ENCODE measurements at regions not wholly inside any gene's neighbourhood (a gene's known extent, or its start where the extent isn't known, plus 50 kb on each side); places are given as distances from the start of the nearest gene placed in this dataset.

GRCh38 chr4:38464328-38464727 is 199.7 kb upstream of the KLF3 start:
- in situ Hi-C loops (cut with HindIII; ENCODE audit: extremely low pct_ligation_motif_present, low pct_unique_long_range_greater_than_20kb): no loop called here
- Histone ChIP-seq H3K4me2 (ENCODE audit: low read depth, low read length) (no peak overlapping the region), H3K9ac (ENCODE audit: insufficient read depth, low read depth, low read length) (no peak overlapping the region), H3K27ac (ENCODE audit: extremely low read length, insufficient read depth, low read length) (no peak overlapping the region), H3K9me3 (ENCODE audit: low read length) (peaks cover 16% of the 10 kb centered on the region), H3K36me3 (replicated peaks in 1 of 2; ENCODE audit: control insufficient read depth in 1 of 2, insufficient read depth in 2 of 2, low read length in 2 of 2) (no peaks in the 10 kb centered on the region), H3K79me2 (ENCODE audit: insufficient read depth, low read length) (no peaks in the 10 kb centered on the region), H3K4me3 (replicated peaks in 1 of 3; ENCODE audit: insufficient read depth in 1 of 3, low read depth in 2 of 3, low read length in 3 of 3) (no peak overlapping the region), H2AFZ (ENCODE audit: low read length) (no peak overlapping the region), H3K4me1 (ENCODE audit: insufficient read depth, low read length) (peaks cover 18% of the 10 kb centered on the region), H4K20me1 (ENCODE audit: insufficient read depth, low read length) (no peaks in the 10 kb centered on the region), H3K27me3 (ENCODE audit: control insufficient read depth in 1 of 2, insufficient read depth in 2 of 2, low read length in 2 of 2) (no peaks in the 10 kb centered on the region)
- CTCF ChIA-PET (ENCODE audit: low intra/inter-chr PET ratio, low total read pairs): no interaction called here
- ATAC-seq (no peak), FAIRE-seq (no peak), DNase-seq (ENCODE audit: low spot score) (no peak)
- intact Hi-C loops (cut with micrococcal nuclease; ENCODE audit: unreplicated experiment): no loop called here
- TF ChIP-seq ZNF576 (CRISPR knock-in tag; IDR thresholded peaks at IDR 0.05) (no peak), ZNF710 (CRISPR knock-in tag; IDR thresholded peaks at IDR 0.05; ENCODE audit: borderline replicate concordance) (no peak)
- POLR2A ChIA-PET: no interaction called here
- BruUV-seq (replicated peaks): no TSS peak
- 75% methylated on average over 4 of the region's 4 CpGs for WGBS (ENCODE audit: low lambda C conversion rate)

GRCh38 chr4:38466401-38466800 is 197.6 kb upstream of the KLF3 start:
- DNase-seq (ENCODE audit: low spot score): no peak
- no peak for FAIRE-seq
- WGBS (ENCODE audit: low lambda C conversion rate): 100% methylated on average over 1 of the region's 1 CpG
- H4K20me1 ChIP-seq (ENCODE audit: insufficient read depth, low read length): no peaks in the 10 kb centered on the region
- intact Hi-C loops (cut with micrococcal nuclease; ENCODE audit: unreplicated experiment): no loop called here
- H3K79me2 ChIP-seq (ENCODE audit: insufficient read depth, low read length): no peaks in the 10 kb centered on the region
- no peak overlapping the region for H3K4me3 ChIP-seq (replicated peaks in 1 of 3; ENCODE audit: insufficient read depth in 1 of 3, low read depth in 2 of 3, low read length in 3 of 3)
- peaks cover 20% of the 10 kb centered on the region for H3K4me1 ChIP-seq (ENCODE audit: insufficient read depth, low read length)
- no peak overlapping the region for H2AFZ ChIP-seq (ENCODE audit: low read length)
- no TSS peak for BruUV-seq (replicated peaks)
- no peak overlapping the region for H3K9ac ChIP-seq (ENCODE audit: insufficient read depth, low read depth, low read length)
- ChIA-PET POLR2A (no interaction called here), CTCF (ENCODE audit: low intra/inter-chr PET ratio, low total read pairs) (no interaction called here)
- no peaks in the 10 kb centered on the region for H3K27me3 ChIP-seq (ENCODE audit: control insufficient read depth in 1 of 2, insufficient read depth in 2 of 2, low read length in 2 of 2)
- H3K36me3 ChIP-seq (replicated peaks in 1 of 2; ENCODE audit: control insufficient read depth in 1 of 2, insufficient read depth in 2 of 2, low read length in 2 of 2): no peaks in the 10 kb centered on the region
- H3K27ac ChIP-seq (ENCODE audit: extremely low read length, insufficient read depth, low read length): no peak overlapping the region
- in situ Hi-C loops (cut with HindIII; ENCODE audit: extremely low pct_ligation_motif_present, low pct_unique_long_range_greater_than_20kb): no loop called here
- H3K4me2 ChIP-seq (ENCODE audit: low read depth, low read length): no peak overlapping the region
- H3K9me3 ChIP-seq (ENCODE audit: low read length): peaks cover 16% of the 10 kb centered on the region
- ATAC-seq: no peak
- TF ChIP-seq NR2F1 (CRISPR knock-in tag; IDR thresholded peaks at IDR 0.05): no peak
- TF ChIP-seq ZNF607 (CRISPR knock-in tag; IDR thresholded peaks at IDR 0.05; ENCODE audit: borderline replicate concordance): no peak
- TF ChIP-seq RERE (CRISPR knock-in tag; IDR thresholded peaks at IDR 0.05; ENCODE audit: low read depth): no peak
